Naive thymus-derived CD4-positive, alpha-beta T cell (primary cell): ENCODE measurements at regions not wholly inside any gene's neighbourhood (a gene's known extent, or its start where the extent isn't known, plus 50 kb on each side); places are given as distances from the start of the nearest gene placed in this dataset.
A peak's percentile ranks its signal among the peaks of the same experiment; 100 is the strongest.

Experiments
- ATAC-seq: fragments of 150-1000 bp; cut with Tn5 transposase; 2 replicates; pipeline ENCODE4 v1.10.0; 2021; ENCODE audit warnings: mild to moderate bottlenecking, moderate library complexity
- CTCF ChIA-PET: fragments of 350-600 bp; sonication (Branson Sonifier 250); formaldehyde crosslinking; loops from one replicate; lab custom pipeline; 2021; ENCODE audit warnings: antibody characterized with exemption; lab: Charles Lee
- POLR2A ChIA-PET: fragments of 350-600 bp; sonication (Branson Sonifier 250); formaldehyde crosslinking; loops from one replicate; lab custom pipeline; 2021; ENCODE audit warnings: antibody characterized with exemption, inconsistent platforms; lab: Charles Lee
- DNase-seq, 9 donors: peaks; one replicate each; pipeline versions ENCODE4 v3.0.0 to v3.0.0-alpha.2; 2020 to 2022; ENCODE audit warnings: mixed read lengths in 1 of 9
- H3K27ac ChIP-seq: one replicate; pipeline ENCODE4 v1.7.0; 2013; ENCODE audit warnings: mild to moderate bottlenecking, low read depth, low read length, moderate library complexity
- H3K27me3 ChIP-seq, 2 donors: one replicate each; pipeline ENCODE4 v1.7.0; 2013; ENCODE audit warnings: low read length in 2 of 2, mild to moderate bottlenecking in 2 of 2, moderate library complexity in 2 of 2; ENCODE audit not compliant: control insufficient read depth in 2 of 2, insufficient read depth in 2 of 2
- H3K36me3 ChIP-seq, 3 experiments: 1 replicate in 2 of 3; 2 replicates in 1 of 3; pipeline ENCODE4 v1.7.0; 2013; ENCODE audit warnings: low read length in 3 of 3, mild to moderate bottlenecking in 3 of 3, moderate library complexity in 1 of 3; ENCODE audit not compliant: insufficient read depth in 3 of 3, control insufficient read depth in 2 of 3
- H3K4me1 ChIP-seq, 2 donors: one replicate each; pipeline ENCODE4 v1.7.0; 2013; ENCODE audit warnings: low read length in 2 of 2, mild to moderate bottlenecking in 2 of 2, moderate library complexity in 1 of 2; ENCODE audit not compliant: control insufficient read depth in 2 of 2, insufficient read depth in 2 of 2
- H3K4me3 ChIP-seq: 2 replicates; pipeline ENCODE4 v1.7.0; 2013; ENCODE audit warnings: mild to moderate bottlenecking, low read length
- H3K9me3 ChIP-seq, 3 experiments: 1 replicate in 2 of 3; 2 replicates in 1 of 3; pipeline ENCODE4 v1.7.0; 2013; ENCODE audit warnings: low read length in 3 of 3; ENCODE audit not compliant: control insufficient read depth in 2 of 3
- H3K27ac Mint-ChIP-seq, 9 donors: one replicate each; pipeline ENCODE4 v1.8.0; 2020 to 2022; ENCODE audit warnings: mixed read lengths in 9 of 9, mild to moderate bottlenecking in 8 of 9, moderate library complexity in 5 of 9, inconsistent platforms in 2 of 9
- H3K27me3 Mint-ChIP-seq, 5 donors: one replicate each; pipeline ENCODE4 v1.8.0; 2021 to 2022; ENCODE audit warnings: mixed read lengths in 5 of 5, mild to moderate bottlenecking in 1 of 5
- H3K36me3 Mint-ChIP-seq, 5 donors: one replicate each; pipeline ENCODE4 v1.8.0; 2020 to 2022; ENCODE audit warnings: mixed read lengths in 5 of 5, mild to moderate bottlenecking in 3 of 5, inconsistent platforms in 1 of 5
- H3K4me1 Mint-ChIP-seq, 7 donors: one replicate each; pipeline ENCODE4 v1.8.0; 2020 to 2022; ENCODE audit warnings: mixed read lengths in 7 of 7, mild to moderate bottlenecking in 3 of 7, inconsistent platforms in 1 of 7
- H3K4me3 Mint-ChIP-seq, 10 donors: one replicate each; pipeline ENCODE4 v1.8.0; 2020 to 2022; ENCODE audit warnings: mild to moderate bottlenecking in 10 of 10, mixed read lengths in 10 of 10, moderate library complexity in 6 of 10, inconsistent platforms in 2 of 10
- H3K9me3 Mint-ChIP-seq, 11 donors: one replicate each; pipeline ENCODE4 v1.8.0; 2020 to 2022; ENCODE audit warnings: mixed read lengths in 11 of 11, mild to moderate bottlenecking in 4 of 11, inconsistent platforms in 1 of 11, moderate library complexity in 1 of 11
- intact Hi-C, 2 donors: fragments of 100-400 bp; cut with micrococcal nuclease; formaldehyde crosslinking; loops; one replicate each; pipeline ENCODE4 v1.15.1; 2023

GRCh38 chr11:15300341-15300740 lies 185.6 kb downstream of the INSC start:
- Histone ChIP-seq H3K27me3 (no peaks in the 10 kb centered on the region), H3K9me3 (no peaks in the 10 kb centered on the region), H3K4me1 (no peaks in the 10 kb centered on the region), H3K27ac (no peak overlapping the region), H3K4me3 (no peak overlapping the region), H3K36me3 (no peaks in the 10 kb centered on the region)
- no peak overlapping the region for H3K4me3 Mint-ChIP-seq
- H3K9me3 Mint-ChIP-seq, result peaks cover 0 to 10% (median 0%) of the 10 kb centered on the region in 11 donors
- intact Hi-C loops, result no loop called here
- no peak for DNase-seq
- H3K36me3 Mint-ChIP-seq, result no peaks in the 10 kb centered on the region
- ChIA-PET POLR2A (no interaction called here), CTCF (no interaction called here)
- H3K27me3 Mint-ChIP-seq, result peaks cover 0 to 21% (median 5%) of the 10 kb centered on the region in 5 donors
- ATAC-seq, result no peak
- no peaks in the 10 kb centered on the region for H3K4me1 Mint-ChIP-seq
- H3K27ac Mint-ChIP-seq, result no peak overlapping the region

GRCh38 chr11:15307619-15308024 lies 192.9 kb downstream of the INSC start:
- H3K36me3 ChIP-seq, result no peaks in the 10 kb centered on the region
- CTCF ChIA-PET, result no interaction called here
- Mint-ChIP-seq H3K27ac (no peak overlapping the region), H3K4me3 (no peak overlapping the region), H3K4me1 (no peaks in the 10 kb centered on the region), H3K36me3 (peaks cover 0 to 3% (median 0%) of the 10 kb centered on the region in 5 donors), H3K9me3 (peaks cover 0 to 24% (median 0%) of the 10 kb centered on the region in 11 donors), H3K27me3 (peaks cover 0 to 25% (median 13%) of the 10 kb centered on the region in 5 donors)
- ATAC-seq (no peak), DNase-seq (peak in 1 of 9 donors; percentile 13)
- no peaks in the 10 kb centered on the region for H3K4me1 ChIP-seq
- intact Hi-C loops, result no loop called here
- POLR2A ChIA-PET, result no interaction called here
- no peaks in the 10 kb centered on the region for H3K9me3 ChIP-seq
- H3K27ac ChIP-seq, result no peak overlapping the region
- H3K27me3 ChIP-seq, result no peaks in the 10 kb centered on the region
- H3K4me3 ChIP-seq, result no peak overlapping the region

GRCh38 chr11:15308840-15309239 lies 194.1 kb downstream of the INSC start:
- POLR2A ChIA-PET, result no interaction called here

GRCh38 chr11:15309296-15309695 lies 194.6 kb downstream of the INSC start:
- intact Hi-C loops, result no loop called here
- ChIA-PET POLR2A (no interaction called here), CTCF (no interaction called here)
- DNase-seq (peak in 1 of 9 donors; percentile 0), ATAC-seq (no peak)
- no peak overlapping the region for H3K27ac Mint-ChIP-seq
- H3K27me3 Mint-ChIP-seq, result peaks cover 0 to 33% (median 13%) of the 10 kb centered on the region in 5 donors
- peaks cover 0 to 3% (median 0%) of the 10 kb centered on the region in 5 donors for H3K36me3 Mint-ChIP-seq
- H3K36me3 ChIP-seq, result no peaks in the 10 kb centered on the region
- no peak overlapping the region for H3K4me3 ChIP-seq
- no peaks in the 10 kb centered on the region for H3K4me1 Mint-ChIP-seq
- H3K27ac ChIP-seq, result no peak overlapping the region
- no peaks in the 10 kb centered on the region for H3K9me3 ChIP-seq
- no peak overlapping the region for H3K4me3 Mint-ChIP-seq
- no peaks in the 10 kb centered on the region for H3K4me1 ChIP-seq
- peaks cover 0 to 18% (median 0%) of the 10 kb centered on the region in 11 donors for H3K9me3 Mint-ChIP-seq
- no peaks in the 10 kb centered on the region for H3K27me3 ChIP-seq

More at GRCh38 chr11:15308840-15309239, 194.1 kb downstream of the INSC start:
- Histone ChIP-seq H3K27me3 (no peaks in the 10 kb centered on the region), H3K4me1 (no peaks in the 10 kb centered on the region), H3K36me3 (no peaks in the 10 kb centered on the region), H3K27ac (no peak overlapping the region), H3K4me3 (no peak overlapping the region), H3K9me3 (no peaks in the 10 kb centered on the region)
- intact Hi-C loops, result no loop called here
- CTCF ChIA-PET, result no interaction called here
- ATAC-seq, result no peak
- peaks cover 0 to 3% (median 0%) of the 10 kb centered on the region in 5 donors for H3K36me3 Mint-ChIP-seq
- H3K9me3 Mint-ChIP-seq, result peaks cover 0 to 21% (median 0%) of the 10 kb centered on the region in 11 donors
- no peak overlapping the region for H3K27ac Mint-ChIP-seq
- no peaks in the 10 kb centered on the region for H3K4me1 Mint-ChIP-seq
- DNase-seq, result no peak
- peaks cover 0 to 32% (median 13%) of the 10 kb centered on the region in 5 donors for H3K27me3 Mint-ChIP-seq
- H3K4me3 Mint-ChIP-seq, result no peak overlapping the region

- no peak overlapping the region for H3K27ac Mint-ChIP-seq
- Histone ChIP-seq H3K4me1 (no peaks in the 10 kb centered on the region), H3K27ac (no peak overlapping the region), H3K9me3 (no peaks in the 10 kb centered on the region), H3K27me3 (no peaks in the 10 kb centered on the region), H3K36me3 (no peaks in the 10 kb centered on the region), H3K4me3 (no peak overlapping the region)
- DNase-seq (no peak), ATAC-seq (no peak)
- POLR2A ChIA-PET, result no interaction called here
- H3K4me3 Mint-ChIP-seq, result no peak overlapping the region
- peaks cover 0 to 13% (median 4%) of the 10 kb centered on the region in 11 donors for H3K9me3 Mint-ChIP-seq
- H3K4me1 Mint-ChIP-seq, result no peaks in the 10 kb centered on the region
- CTCF ChIA-PET, result no interaction called here
- intact Hi-C loops, result no loop called here
- peaks cover 0 to 22% (median 8%) of the 10 kb centered on the region in 5 donors for H3K27me3 Mint-ChIP-seq
- H3K36me3 Mint-ChIP-seq, result no peaks in the 10 kb centered on the region
Measured at GRCh38 chr11:15313862-15314261, 199.1 kb downstream of the INSC start.

- no peak overlapping the region for H3K4me3 ChIP-seq
- Mint-ChIP-seq H3K36me3 (no peaks in the 10 kb centered on the region), H3K27ac (no peak overlapping the region), H3K4me3 (no peak overlapping the region), H3K9me3 (peaks cover 0 to 10% (median 0%) of the 10 kb centered on the region in 11 donors), H3K4me1 (no peaks in the 10 kb centered on the region), H3K27me3 (peaks cover 0 to 4% (median 2%) of the 10 kb centered on the region in 5 donors)
- POLR2A ChIA-PET, result no interaction called here
- no peaks in the 10 kb centered on the region for H3K27me3 ChIP-seq
- no peaks in the 10 kb centered on the region for H3K9me3 ChIP-seq
- no peak for ATAC-seq
- intact Hi-C loops, result no loop called here
- H3K27ac ChIP-seq, result no peak overlapping the region
- CTCF ChIA-PET, result no interaction called here
- no peaks in the 10 kb centered on the region for H3K4me1 ChIP-seq
- no peaks in the 10 kb centered on the region for H3K36me3 ChIP-seq
- no peak for DNase-seq
Measured at GRCh38 chr11:15318814-15319213, 204.1 kb downstream of the INSC start.

- POLR2A ChIA-PET, result no interaction called here
- H3K27ac Mint-ChIP-seq, result no peak overlapping the region
- no peaks in the 10 kb centered on the region for H3K27me3 ChIP-seq
- H3K4me3 Mint-ChIP-seq, result no peak overlapping the region
- peaks cover 0 to 6% (median 0%) of the 10 kb centered on the region in 11 donors for H3K9me3 Mint-ChIP-seq
- ATAC-seq (no peak), DNase-seq (no peak)
- peaks cover 0 to 29% (median 13%) of the 10 kb centered on the region in 5 donors for H3K27me3 Mint-ChIP-seq
- intact Hi-C loops, result loop anchor here in 1 of 2 donors (10.0 kb wide), 1 partner anchor 1288 kb away; no protein-coding TSS in a partner anchor
- H3K36me3 ChIP-seq, result no peaks in the 10 kb centered on the region
- no peaks in the 10 kb centered on the region for H3K4me1 Mint-ChIP-seq
- H3K4me1 ChIP-seq, result no peaks in the 10 kb centered on the region
- H3K27ac ChIP-seq, result no peak overlapping the region
- H3K4me3 ChIP-seq, result no peak overlapping the region
- no peaks in the 10 kb centered on the region for H3K36me3 Mint-ChIP-seq
- no peaks in the 10 kb centered on the region for H3K9me3 ChIP-seq
- CTCF ChIA-PET, result no interaction called here
Measured at GRCh38 chr11:15326520-15326919, 211.8 kb downstream of the INSC start.
